HG02571 (cell line): ENCODE measurements at regions not wholly inside any gene's neighbourhood (a gene's known extent, or its start where the extent isn't known, plus 50 kb on each side); places are given as distances from the start of the nearest gene placed in this dataset.
"Not testable (repeated sequence)": the region's sequence is repeated elsewhere in the genome, so short reads cannot be mapped to it uniquely, and the experiment has no call there.

Experiments
- ATAC-seq: cut with Tn5 transposase; IDR thresholded peaks from one replicate; pipeline ENCODE4 v1.9.1; 2021; ENCODE audit warnings: mild to moderate bottlenecking, moderate library complexity; ENCODE audit not compliant: unreplicated experiment

- ATAC-seq = not testable (repeated sequence)
Measured at GRCh38 chr9:81811688-81812087, 116.5 kb upstream of the SPATA31D4 start.

- no peak for ATAC-seq
Measured at GRCh38 chr9:81814401-81814793, 113.8 kb upstream of the SPATA31D4 start.

GRCh38 chr9:81814794-81815464 lies 113.3 kb upstream of the SPATA31D4 start:
- ATAC-seq = no peak

- no peak for ATAC-seq
Measured at GRCh38 chr9:81815781-81816180, 112.4 kb upstream of the SPATA31D4 start.

GRCh38 chr9:81819155-81819554 lies 109.1 kb upstream of the SPATA31D4 start:
- ATAC-seq = no peak

GRCh38 chr9:81819859-81820546 lies 108.2 kb upstream of the SPATA31D4 start:
- no peak for ATAC-seq

- ATAC-seq = no peak
Measured at GRCh38 chr9:81822301-81822865, 105.8 kb upstream of the SPATA31D4 start.

- ATAC-seq = no peak
Measured at GRCh38 chr9:81822967-81823366, 105.3 kb upstream of the SPATA31D4 start.

GRCh38 chr9:81823672-81824554 lies 104.3 kb upstream of the SPATA31D4 start:
- ATAC-seq = no peak

- no peak for ATAC-seq
Measured at GRCh38 chr9:81824802-81825730, 103.2 kb upstream of the SPATA31D4 start.

GRCh38 chr9:81825846-81826516 lies 102.2 kb upstream of the SPATA31D4 start:
- ATAC-seq = no peak

- ATAC-seq = no peak
Measured at GRCh38 chr9:81826517-81826906, 101.7 kb upstream of the SPATA31D4 start.

- ATAC-seq = peak; percentile 90
Measured at GRCh38 chr9:81827616-81828296, 100.5 kb upstream of the SPATA31D4 start.

GRCh38 chr9:81829195-81829882 lies 98.9 kb upstream of the SPATA31D4 start:
- ATAC-seq = no peak

- not testable (repeated sequence) for ATAC-seq
Measured at GRCh38 chr9:81830431-81830830, 97.8 kb upstream of the SPATA31D4 start.

GRCh38 chr9:81832571-81833285 lies 95.5 kb upstream of the SPATA31D4 start:
- no peak for ATAC-seq

- no peak for ATAC-seq
Measured at GRCh38 chr9:81833563-81834345, 94.5 kb upstream of the SPATA31D4 start.
